IPS DF 19.7 (cell line): ENCODE measurements at regions not wholly inside any gene's neighbourhood (a gene's known extent, or its start where the extent isn't known, plus 50 kb on each side); places are given as distances from the start of the nearest gene placed in this dataset.
"Not testable (repeated sequence)": the region's sequence is repeated elsewhere in the genome, so short reads cannot be mapped to it uniquely, and the experiment has no call there.

ENCODE experiments used
- DNase-seq: peaks from one replicate; pipeline ENCODE4 v3.0.0-alpha.2; 2013; ENCODE audit warnings: low read depth, low spot score

- no peak for DNase-seq
Measured at GRCh38 chr6:16949716-16950115, 152.1 kb upstream of the STMND1 start.

- DNase-seq: no peak
Measured at GRCh38 chr6:16948396-16948795, 153.5 kb upstream of the STMND1 start.

- peak; percentile 17 for DNase-seq
Measured at GRCh38 chr6:16947375-16948015, 154.4 kb upstream of the STMND1 start.

- no peak for DNase-seq
Measured at GRCh38 chr6:16944596-16944995, 157.3 kb upstream of the STMND1 start.

- no peak for DNase-seq
Measured at GRCh38 chr6:16939839-16940238, 162.0 kb upstream of the STMND1 start.

- no peak for DNase-seq
Measured at GRCh38 chr6:16939351-16939750, 162.5 kb upstream of the STMND1 start.

- DNase-seq: no peak
Measured at GRCh38 chr6:16936893-16937292, 165.0 kb upstream of the STMND1 start.

- DNase-seq: no peak
Measured at GRCh38 chr6:16933961-16934360, 167.9 kb upstream of the STMND1 start.

- DNase-seq: no peak
Measured at GRCh38 chr6:16933532-16933931, 168.3 kb upstream of the STMND1 start.

- DNase-seq: no peak
Measured at GRCh38 chr6:16932920-16933319, 168.9 kb upstream of the STMND1 start.

GRCh38 chr6:16931079-16931478 is 169.8 kb upstream of the ATXN1 start:
- DNase-seq: not testable (repeated sequence)

- DNase-seq: no peak
Measured at GRCh38 chr6:16930432-16930831, 169.2 kb upstream of the ATXN1 start.

- no peak for DNase-seq
Measured at GRCh38 chr6:16929809-16930208, 168.5 kb upstream of the ATXN1 start.

- no peak for DNase-seq
Measured at GRCh38 chr6:16928387-16928786, 167.1 kb upstream of the ATXN1 start.

GRCh38 chr6:16927205-16927604 is 165.9 kb upstream of the ATXN1 start:
- DNase-seq: no peak

GRCh38 chr6:16925461-16925860 is 164.2 kb upstream of the ATXN1 start:
- DNase-seq: no peak

- no peak for DNase-seq
Measured at GRCh38 chr6:16922282-16922681, 161.0 kb upstream of the ATXN1 start.

GRCh38 chr6:16921399-16922110 is 160.3 kb upstream of the ATXN1 start:
- no peak for DNase-seq

GRCh38 chr6:16918586-16918985 is 157.3 kb upstream of the ATXN1 start:
- DNase-seq: no peak

GRCh38 chr6:16914184-16914583 is 152.9 kb upstream of the ATXN1 start:
- no peak for DNase-seq

GRCh38 chr6:16912756-16913155 is 151.5 kb upstream of the ATXN1 start:
- no peak for DNase-seq

GRCh38 chr6:16911088-16911487 is 149.8 kb upstream of the ATXN1 start:
- DNase-seq: no peak

- no peak for DNase-seq
Measured at GRCh38 chr6:16909658-16910360, 148.5 kb upstream of the ATXN1 start.
